GM21526 (cell line): ENCODE measurements at regions not wholly inside any gene's neighbourhood (a gene's known extent, or its start where the extent isn't known, plus 50 kb on each side); places are given as distances from the start of the nearest gene placed in this dataset.
"Not testable (repeated sequence)": the region's sequence is repeated elsewhere in the genome, so short reads cannot be mapped to it uniquely, and the experiment has no call there.

Experiments used
- ATAC-seq: cut with Tn5 transposase; IDR thresholded peaks from one replicate; pipeline ENCODE4 v1.9.1; 2021; ENCODE audit warnings: moderate library complexity; ENCODE audit not compliant: unreplicated experiment, low FRiP score

- ATAC-seq = no peak
Measured at GRCh38 chr13:79658333-79658975, 177.5 kb downstream of the NDFIP2 start.

GRCh38 chr13:79655509-79655908 is 174.6 kb downstream of the NDFIP2 start:
- no peak for ATAC-seq

- no peak for ATAC-seq
Measured at GRCh38 chr13:79654520-79654919, 173.6 kb downstream of the NDFIP2 start.

- no peak for ATAC-seq
Measured at GRCh38 chr13:79650688-79651087, 169.7 kb downstream of the NDFIP2 start.

GRCh38 chr13:79648191-79648590 is 167.2 kb downstream of the NDFIP2 start:
- ATAC-seq = no peak

- ATAC-seq = no peak
Measured at GRCh38 chr13:79647533-79647932, 166.6 kb downstream of the NDFIP2 start.

- ATAC-seq = no peak
Measured at GRCh38 chr13:79646880-79647279, 165.9 kb downstream of the NDFIP2 start.

GRCh38 chr13:79645569-79645968 is 164.6 kb downstream of the NDFIP2 start:
- ATAC-seq = no peak

- ATAC-seq = no peak
Measured at GRCh38 chr13:79642596-79642995, 161.6 kb downstream of the NDFIP2 start.

- no peak for ATAC-seq
Measured at GRCh38 chr13:79637133-79637763, 156.3 kb downstream of the NDFIP2 start.

GRCh38 chr13:79631051-79631659 is 150.2 kb downstream of the NDFIP2 start:
- no peak for ATAC-seq

GRCh38 chr13:79628463-79628862 is 147.5 kb downstream of the NDFIP2 start:
- no peak for ATAC-seq

- ATAC-seq = no peak
Measured at GRCh38 chr13:79626924-79627323, 146.0 kb downstream of the NDFIP2 start.

GRCh38 chr13:79625517-79625916 is 144.6 kb downstream of the NDFIP2 start:
- ATAC-seq = no peak

- ATAC-seq = no peak
Measured at GRCh38 chr13:79621902-79622301, 140.9 kb downstream of the NDFIP2 start.

GRCh38 chr13:79621449-79621848 is 140.5 kb downstream of the NDFIP2 start:
- no peak for ATAC-seq

GRCh38 chr13:79614250-79614918 is 133.4 kb downstream of the NDFIP2 start:
- ATAC-seq = no peak

GRCh38 chr13:79612604-79613003 is 131.6 kb downstream of the NDFIP2 start:
- no peak for ATAC-seq

- not testable (repeated sequence) for ATAC-seq
Measured at GRCh38 chr13:79607895-79608294, 126.9 kb downstream of the NDFIP2 start.
